ENCODE measurements at regions not wholly inside any gene's neighbourhood (a gene's known extent, or its start where the extent isn't known, plus 50 kb on each side); places are given as distances from the start of the nearest gene placed in this dataset.
"Not testable (repeated sequence)": the region's sequence is repeated elsewhere in the genome, so short reads cannot be mapped to it uniquely, and the experiment has no call there.

GRCh38 chr18:65671621-65672415 is 79.0 kb upstream of the CDH7 start:
- Histone ChIP-seq H3K36me3 (no peaks in the 10 kb centered on the region), H3K9me3 (no peaks in the 10 kb centered on the region), H3K9ac (ENCODE audit: low read depth in 2 of 2, low read length in 2 of 2) (no peak overlapping the region), H3K4me3 (no peak overlapping the region), H3K4me1 (no peaks in the 10 kb centered on the region), H3K27me3 (no peaks in the 10 kb centered on the region), H3K27ac (no peak overlapping the region)
- intact Hi-C loops (cut with DNase I): no loop called here
- no peak for DNase-seq
- TF ChIP-seq CTCF (IDR thresholded peaks at IDR 0.05): no peak

- H3K4me1 ChIP-seq; H3K9me3 ChIP-seq; H3K9ac ChIP-seq (ENCODE audit: low read depth in 2 of 2, low read length in 2 of 2); H3K36me3 ChIP-seq; H3K4me3 ChIP-seq; intact Hi-C loops (cut with DNase I); DNase-seq; H3K27ac ChIP-seq; H3K27me3 ChIP-seq: not testable (repeated sequence)
Measured at GRCh38 chr18:65670145-65670544, 80.7 kb upstream of the CDH7 start.

DNA sequence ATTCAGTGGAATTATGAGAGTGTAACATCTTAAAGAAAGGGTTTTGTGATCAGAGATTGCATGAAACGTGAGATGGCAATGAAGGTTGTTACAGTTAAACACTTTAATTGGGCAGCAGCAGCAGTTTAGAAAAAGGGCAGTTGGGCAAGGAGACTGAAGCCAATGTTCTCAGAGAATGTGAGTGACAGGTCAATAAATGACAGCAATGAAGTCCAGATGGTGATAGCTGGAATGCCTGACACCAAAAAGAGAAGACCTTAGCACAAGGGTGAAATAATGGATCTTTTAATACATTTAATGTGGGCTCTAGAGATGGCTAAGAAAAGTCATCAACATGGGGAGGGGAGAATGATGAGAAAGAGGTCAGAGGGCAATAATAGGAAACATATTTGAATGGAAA is 89.4 kb upstream of the CDH7 start:
- no peak overlapping the region for H3K27ac ChIP-seq

DNA sequence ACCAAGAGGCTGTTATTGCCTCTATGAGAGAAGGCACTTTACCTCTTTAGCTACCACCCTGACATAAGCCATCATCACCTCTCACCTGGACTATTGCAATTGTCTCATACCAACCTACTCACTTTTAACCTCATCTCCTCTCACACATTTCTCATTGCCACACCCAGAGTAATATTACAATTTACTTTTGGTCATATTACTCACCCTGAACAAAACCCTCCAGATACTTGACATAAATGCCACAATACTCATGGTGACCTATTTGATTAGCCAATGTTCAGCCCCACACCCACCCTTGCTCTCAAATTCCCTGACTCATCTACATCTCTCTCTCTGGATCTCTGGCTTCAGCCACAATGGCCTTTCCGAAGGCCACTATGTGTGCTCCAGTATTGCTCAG is 90.9 kb upstream of the CDH7 start:
- Histone ChIP-seq H3K27ac (no peak overlapping the region), H3K9me3 (no peaks in the 10 kb centered on the region), H3K9ac (ENCODE audit: low read depth in 2 of 2, low read length in 2 of 2) (no peak overlapping the region), H3K4me3 (no peak overlapping the region), H3K4me1 (no peaks in the 10 kb centered on the region), H3K36me3 (no peaks in the 10 kb centered on the region), H3K27me3 (no peaks in the 10 kb centered on the region)
- intact Hi-C loops (cut with DNase I): no loop called here
- DNase-seq: no peak
- TF ChIP-seq CTCF (IDR thresholded peaks at IDR 0.05): no peak

More for the DNA sequence above, 89.4 kb upstream of the CDH7 start:
- H3K36me3 ChIP-seq: no peaks in the 10 kb centered on the region
- DNase-seq: no peak
- intact Hi-C loops (cut with DNase I): no loop called here
- no peak for TF ChIP-seq CTCF (IDR thresholded peaks at IDR 0.05)
- no peaks in the 10 kb centered on the region for H3K27me3 ChIP-seq
- no peak overlapping the region for H3K4me3 ChIP-seq
- H3K9ac ChIP-seq (ENCODE audit: low read depth in 2 of 2, low read length in 2 of 2): no peak overlapping the region
- H3K4me1 ChIP-seq: no peaks in the 10 kb centered on the region
- H3K9me3 ChIP-seq: no peaks in the 10 kb centered on the region

DNA sequence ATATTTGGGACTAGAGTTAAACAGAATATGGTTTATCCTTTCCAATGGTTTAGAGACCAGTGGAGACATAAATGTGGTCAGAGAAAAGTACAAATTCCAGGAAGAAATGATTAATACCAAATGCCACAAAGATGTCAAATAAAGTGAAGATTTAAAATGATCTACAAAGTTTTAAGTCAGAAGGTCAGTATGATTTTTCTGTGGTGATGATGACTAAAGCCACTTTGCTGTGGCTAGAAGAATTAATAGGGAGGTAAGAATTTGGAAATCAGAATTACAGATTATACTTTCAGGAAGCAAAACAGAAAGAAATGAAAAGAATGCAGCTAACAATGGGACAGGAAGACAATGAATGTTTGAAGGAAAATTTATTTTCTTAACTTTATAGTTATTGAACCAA is 91.5 kb upstream of the CDH7 start:
- H3K36me3 ChIP-seq: no peaks in the 10 kb centered on the region
- H3K27me3 ChIP-seq: no peaks in the 10 kb centered on the region
- H3K27ac ChIP-seq: no peak overlapping the region
- DNase-seq: no peak
- TF ChIP-seq CTCF (IDR thresholded peaks at IDR 0.05): no peak
- no peaks in the 10 kb centered on the region for H3K4me1 ChIP-seq
- no peaks in the 10 kb centered on the region for H3K9me3 ChIP-seq
- no peak overlapping the region for H3K4me3 ChIP-seq
- intact Hi-C loops (cut with DNase I): no loop called here
- H3K9ac ChIP-seq (ENCODE audit: low read depth in 2 of 2, low read length in 2 of 2): no peak overlapping the region

GRCh38 chr18:65651192-65651591 is 99.6 kb upstream of the CDH7 start:
- no peaks in the 10 kb centered on the region for H3K4me1 ChIP-seq
- DNase-seq: no peak
- no peaks in the 10 kb centered on the region for H3K36me3 ChIP-seq
- TF ChIP-seq CTCF (IDR thresholded peaks at IDR 0.05): no peak
- H3K4me3 ChIP-seq: no peak overlapping the region
- H3K27ac ChIP-seq: no peak overlapping the region
- intact Hi-C loops (cut with DNase I): no loop called here
- no peaks in the 10 kb centered on the region for H3K9me3 ChIP-seq
- H3K27me3 ChIP-seq: no peaks in the 10 kb centered on the region
- H3K9ac ChIP-seq (ENCODE audit: low read depth in 2 of 2, low read length in 2 of 2): no peak overlapping the region

All from colonic mucosa (tissue), 4 donors.